NCI-H128 (cell line): ENCODE measurements at regions not wholly inside any gene's neighbourhood (a gene's known extent, or its start where the extent isn't known, plus 50 kb on each side); places are given as distances from the start of the nearest gene placed in this dataset.

Source experiments
- DNase-seq: peaks from one replicate; lab custom pipeline; 2025; ENCODE audit not compliant: unreplicated experiment; lab: John Stamatoyannopoulos, UW

- DNase-seq, result no peak
Observed at GRCh38 chr6:113127786-113128419, 729.2 kb upstream of the MARCKS start.

DNA sequence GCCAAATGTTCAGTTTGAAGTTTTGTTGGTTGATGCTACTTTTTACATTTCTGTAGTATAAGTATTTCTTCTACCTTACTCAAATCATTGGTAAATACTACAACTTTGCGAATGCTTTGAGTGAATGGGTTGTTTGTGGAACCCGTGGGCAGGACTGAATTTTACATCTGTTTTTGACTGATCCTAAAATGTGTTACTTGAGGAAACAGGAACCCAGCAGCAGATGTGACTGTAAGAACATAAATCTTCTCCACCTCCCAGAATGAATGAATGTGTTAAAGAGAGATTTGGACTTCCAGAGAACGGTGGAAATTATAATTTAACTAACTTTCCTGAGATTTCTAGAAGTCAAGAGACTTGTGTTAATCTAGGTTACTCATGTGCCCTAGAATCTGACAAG, 728.5 kb upstream of the MARCKS start:
- DNase-seq, result no peak

DNA sequence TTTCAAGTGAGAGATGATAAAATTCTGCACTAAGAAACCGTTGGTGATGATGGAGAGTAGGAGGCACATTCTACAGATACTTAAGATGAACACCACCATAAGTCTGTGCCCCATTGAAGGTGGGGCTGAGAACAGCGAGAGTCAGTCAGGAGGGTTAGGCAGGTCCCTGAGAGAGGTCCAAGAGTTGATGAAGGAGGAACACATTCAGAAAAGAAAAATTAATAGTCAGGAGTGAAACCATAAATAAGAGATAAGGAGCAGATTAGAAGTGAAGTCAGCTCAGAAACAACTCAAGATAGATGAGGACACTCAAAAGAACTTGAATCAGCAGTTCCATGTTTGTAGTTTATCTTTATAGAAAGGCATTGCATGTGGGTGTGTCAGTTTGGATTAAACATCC, 727.2 kb upstream of the MARCKS start:
- DNase-seq, result no peak

GRCh38 chr6:113137426-113137825, 719.7 kb upstream of the MARCKS start:
- DNase-seq, result no peak

- DNase-seq, result no peak
Observed at GRCh38 chr6:113140721-113141120, 716.4 kb upstream of the MARCKS start.

GRCh38 chr6:113141901-113142300, 715.2 kb upstream of the MARCKS start:
- DNase-seq, result no peak

DNA sequence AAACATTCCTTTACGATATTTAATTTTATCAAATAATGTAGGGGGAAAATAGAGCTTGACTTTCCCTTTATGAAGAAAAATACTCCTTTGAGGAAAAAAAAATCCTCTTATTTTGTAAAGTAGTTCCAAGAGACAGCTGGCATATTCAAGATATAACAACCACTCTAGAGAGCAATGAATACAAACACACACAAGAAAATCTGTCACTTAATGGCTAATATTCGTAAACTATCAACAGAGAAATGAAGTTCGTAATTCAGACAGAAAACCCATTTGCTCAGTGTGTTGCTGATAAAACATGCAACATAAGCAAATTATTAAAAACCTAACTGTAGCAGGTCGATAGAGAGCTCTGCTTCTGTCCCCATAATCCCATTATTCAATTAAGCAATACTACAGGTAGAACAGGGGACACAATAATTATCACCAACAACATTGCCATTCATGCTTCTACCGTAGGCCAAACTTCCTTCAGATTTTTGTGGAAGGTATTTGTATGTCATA, 714.4 kb upstream of the MARCKS start:
- no peak for DNase-seq

GRCh38 chr6:113143206-113143605, 713.9 kb upstream of the MARCKS start:
- DNase-seq, result no peak

GRCh38 chr6:113144117-113144516, 713.0 kb upstream of the MARCKS start:
- no peak for DNase-seq

GRCh38 chr6:113146878-113147277, 710.3 kb upstream of the MARCKS start:
- DNase-seq, result no peak

DNA sequence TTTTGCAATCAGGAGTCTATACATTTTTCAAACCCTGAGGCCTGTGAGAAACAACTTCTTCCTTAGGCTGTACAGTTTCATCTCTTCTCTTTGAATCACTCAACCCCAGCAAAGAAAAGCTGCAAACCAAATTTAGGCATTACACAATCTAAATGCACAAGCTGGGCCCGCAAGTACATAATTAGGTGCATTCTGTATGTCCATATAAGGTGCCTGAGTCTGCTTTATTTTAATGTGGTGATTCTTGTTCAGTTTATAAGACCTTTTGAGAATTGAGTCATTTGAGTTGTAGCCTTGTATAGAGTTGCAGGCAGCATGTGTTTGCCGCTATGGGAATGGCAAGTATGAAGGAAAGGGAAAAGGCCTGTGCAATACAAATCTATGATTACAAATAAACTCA, 709.6 kb upstream of the MARCKS start:
- DNase-seq, result no peak

GRCh38 chr6:113148566-113148965, 708.6 kb upstream of the MARCKS start:
- DNase-seq, result no peak

DNA sequence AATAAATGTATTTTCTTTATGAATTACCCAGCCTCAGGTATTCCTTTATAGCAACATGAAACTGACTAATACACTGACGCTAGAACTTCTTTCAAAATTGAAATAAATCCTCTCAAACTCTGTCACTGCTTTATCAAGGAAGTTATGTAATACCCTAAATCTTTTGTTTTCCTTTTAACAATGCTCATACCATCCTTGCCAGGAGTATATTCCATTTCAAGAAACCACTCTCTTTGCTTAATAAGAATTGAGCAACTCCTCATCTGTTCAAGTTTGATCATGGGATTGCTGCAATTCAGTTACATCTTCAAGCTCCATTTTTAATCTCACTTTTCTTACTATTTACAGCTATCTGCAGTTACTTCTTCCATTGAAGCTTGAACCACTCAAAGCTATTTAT, 707.6 kb upstream of the MARCKS start:
- no peak for DNase-seq

DNA sequence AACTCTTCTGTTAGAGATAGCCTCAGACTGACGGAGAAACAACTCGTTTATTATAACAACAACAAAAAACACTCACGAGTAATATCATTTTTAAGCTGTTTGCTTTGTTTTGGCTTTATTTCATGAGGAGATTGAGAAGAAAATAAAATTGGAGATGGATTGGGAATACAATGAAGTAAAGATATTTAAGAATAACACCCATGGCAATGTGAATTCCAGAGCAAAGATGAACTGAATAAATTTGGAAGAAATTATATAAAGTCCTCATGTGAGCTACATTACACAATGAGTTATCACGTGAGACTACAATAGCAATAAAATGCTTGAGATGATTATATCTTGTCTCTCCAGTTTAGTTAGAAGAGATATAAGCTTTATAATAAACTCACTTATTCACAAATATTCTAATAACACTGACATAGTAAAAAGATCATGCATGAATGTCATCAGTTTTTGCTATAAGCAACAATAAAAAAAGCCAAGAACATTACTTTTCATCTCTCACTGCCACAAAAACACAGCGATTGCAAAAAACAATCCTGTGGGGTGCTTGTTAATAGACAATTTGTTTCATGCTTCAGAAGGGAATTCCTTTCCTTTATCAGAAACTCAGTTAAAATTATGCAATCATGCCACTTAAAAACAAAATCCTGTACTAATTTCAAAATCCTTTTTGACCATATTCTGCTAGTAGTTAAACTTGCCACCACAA, 696.7 kb upstream of the MARCKS start:
- DNase-seq, result no peak

- DNase-seq, result no peak
Observed at GRCh38 chr6:113161018-113161315, 696.2 kb upstream of the MARCKS start.

- DNase-seq, result no peak
Observed at GRCh38 chr6:113162739-113163138, 694.4 kb upstream of the MARCKS start.

GRCh38 chr6:113168057-113168456, 689.1 kb upstream of the MARCKS start:
- DNase-seq, result no peak

DNA sequence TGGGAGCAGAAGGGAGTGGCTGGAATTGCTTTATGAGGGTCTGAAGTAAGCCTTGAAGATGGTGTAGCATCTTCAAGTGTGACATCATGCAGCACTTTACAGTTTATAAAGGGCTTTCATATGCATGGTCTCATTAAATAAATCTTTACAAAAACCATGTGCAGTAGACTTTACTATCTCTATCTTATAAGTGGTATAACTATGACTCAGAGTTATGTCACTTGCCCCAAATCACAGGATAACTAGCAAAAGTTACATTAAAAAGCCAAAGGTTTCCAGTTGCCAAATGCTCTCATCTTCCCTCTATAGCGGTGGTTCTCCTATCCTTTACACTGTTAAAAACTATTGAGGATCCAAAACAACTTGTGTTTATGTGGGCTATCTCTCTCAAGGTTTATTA, 687.7 kb upstream of the MARCKS start:
- DNase-seq, result no peak

DNA sequence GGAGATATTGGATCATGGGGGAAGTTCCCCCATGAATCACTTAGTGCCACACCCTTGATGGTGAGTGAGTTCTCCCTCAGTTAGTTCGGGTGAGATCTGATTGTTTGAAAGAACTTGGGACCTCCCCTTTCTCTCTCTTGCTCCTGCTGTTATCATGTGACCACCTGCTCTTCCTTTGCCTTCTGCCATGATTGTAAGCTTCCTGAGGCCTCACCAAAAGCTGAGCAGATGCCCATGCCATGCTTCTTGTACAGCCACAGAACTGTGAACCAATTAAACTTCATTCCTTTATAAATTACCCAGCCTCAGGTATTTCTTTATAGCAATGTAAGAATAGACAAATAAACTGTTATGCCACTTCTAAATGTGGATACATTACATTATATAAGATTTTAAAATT, 686.7 kb upstream of the MARCKS start:
- DNase-seq, result no peak

DNA sequence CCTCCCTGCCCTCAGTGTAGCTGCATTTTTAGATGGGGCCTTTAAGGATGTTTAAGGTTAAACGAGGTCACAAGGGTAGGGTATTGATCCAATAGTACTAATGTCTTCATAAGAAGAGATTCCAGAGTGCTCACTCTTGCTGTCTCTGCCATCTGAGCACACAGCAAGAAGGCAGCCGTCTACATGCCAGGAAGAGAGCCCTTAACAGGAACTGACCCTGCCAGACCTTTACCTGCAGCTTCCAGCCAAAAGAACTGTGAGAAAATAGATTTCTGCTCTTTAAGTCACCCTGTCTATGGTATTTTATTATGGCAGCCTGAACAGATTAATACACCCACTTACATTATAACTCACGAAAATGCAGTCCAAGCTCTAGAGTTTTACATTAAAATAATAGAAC, 685.3 kb upstream of the MARCKS start:
- DNase-seq, result no peak

DNA sequence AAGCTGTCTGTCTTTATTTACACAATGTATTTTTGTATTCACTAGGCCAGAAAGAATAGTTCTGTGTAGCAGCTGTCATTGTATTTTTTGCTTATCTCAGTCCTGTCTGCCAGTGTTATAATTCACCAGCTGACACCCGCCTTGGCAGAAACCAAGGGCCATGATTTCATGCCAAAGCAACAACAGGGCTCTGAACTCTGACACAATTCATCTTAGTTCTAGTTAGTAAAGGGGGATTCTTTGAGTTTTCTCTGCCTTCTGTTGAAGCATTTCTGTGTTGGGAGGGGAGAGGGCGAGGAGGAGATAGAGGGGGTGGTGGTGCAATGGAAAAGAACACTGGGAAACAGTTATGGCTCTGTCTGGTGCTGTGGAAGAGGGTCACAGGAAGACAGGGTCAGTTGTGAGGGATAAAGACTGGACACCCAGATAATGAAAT, 684.6 kb upstream of the MARCKS start:
- DNase-seq, result peak; percentile 17

- no peak for DNase-seq
Observed at GRCh38 chr6:113178349-113178748, 678.8 kb upstream of the MARCKS start.

DNA sequence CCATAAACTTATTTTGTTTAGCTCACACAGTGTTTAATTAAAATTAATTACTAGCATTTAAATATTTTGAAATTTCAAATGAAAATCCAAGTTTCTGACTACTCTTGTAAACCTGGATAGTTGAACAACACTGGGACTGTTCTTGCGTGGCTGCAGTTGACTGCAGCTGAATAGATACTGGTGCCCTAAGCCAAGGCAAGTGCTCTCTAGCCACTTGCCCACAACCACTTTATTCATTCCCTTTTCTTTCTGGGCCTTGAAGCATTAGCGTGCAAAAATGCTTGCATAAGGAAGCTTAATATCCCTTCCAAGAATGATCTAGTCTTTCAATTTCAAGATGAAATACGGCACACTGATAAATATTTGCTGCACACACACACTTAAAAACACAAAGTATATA, 676.0 kb upstream of the MARCKS start:
- DNase-seq, result no peak
